CD4-positive, alpha-beta memory T cell (primary cell): ENCODE measurements at regions not wholly inside any gene's neighbourhood (a gene's known extent, or its start where the extent isn't known, plus 50 kb on each side); places are given as distances from the start of the nearest gene placed in this dataset.
"Not testable (repeated sequence)": the region's sequence is repeated elsewhere in the genome, so short reads cannot be mapped to it uniquely, and the experiment has no call there.

Experiments used
- CTCF ChIA-PET: fragments of 350-600 bp; sonication (Branson Sonifier 250); formaldehyde crosslinking; loops from one replicate; lab custom pipeline; 2021; ENCODE audit warnings: inconsistent platforms; ENCODE audit not compliant: partially characterized antibody; lab: Charles Lee
- POLR2A ChIA-PET: fragments of 350-600 bp; sonication (Branson Sonifier 250); formaldehyde crosslinking; loops from one replicate; lab custom pipeline; 2021; ENCODE audit not compliant: partially characterized antibody; lab: Charles Lee
- DNase-seq, 5 donors: peaks; one replicate each; pipeline versions ENCODE4 v3.0.0 to v3.0.0-alpha.2; 2020 to 2022; ENCODE audit warnings: mixed read lengths in 1 of 5
- H3K27ac ChIP-seq: one replicate; pipeline ENCODE4 v1.7.0; 2013; ENCODE audit warnings: low read depth, low read length
- H3K27me3 ChIP-seq: 2 replicates; pipeline ENCODE4 v1.7.0; 2013; ENCODE audit warnings: mild to moderate bottlenecking, low read length, moderate library complexity; ENCODE audit not compliant: insufficient read depth
- H3K36me3 ChIP-seq: 2 replicates; pipeline ENCODE4 v1.7.0; 2013; ENCODE audit warnings: mild to moderate bottlenecking, low read length, moderate library complexity; ENCODE audit not compliant: insufficient read depth
- H3K4me1 ChIP-seq: 2 replicates; pipeline ENCODE4 v1.7.0; 2013; ENCODE audit warnings: mild to moderate bottlenecking, low read length, moderate library complexity; ENCODE audit not compliant: insufficient read depth
- H3K4me3 ChIP-seq, 2 donors: one replicate each; pipeline ENCODE4 v1.7.0; 2013; ENCODE audit warnings: low read length in 2 of 2, mild to moderate bottlenecking in 1 of 2
- H3K9me3 ChIP-seq, 2 donors: one replicate each; pipeline ENCODE4 v1.7.0; 2013; ENCODE audit warnings: low read length in 2 of 2, control low read depth in 1 of 2; ENCODE audit not compliant: control insufficient read depth in 1 of 2
- H3K27ac Mint-ChIP-seq, 7 donors: one replicate each; pipeline ENCODE4 v1.8.0; 2020 to 2021; ENCODE audit warnings: mixed read lengths in 7 of 7, mild to moderate bottlenecking in 6 of 7, inconsistent platforms in 3 of 7, moderate library complexity in 3 of 7
- H3K27me3 Mint-ChIP-seq, 2 donors: one replicate each; pipeline ENCODE4 v1.8.0; 2020 to 2021; ENCODE audit warnings: mixed read lengths in 2 of 2
- H3K36me3 Mint-ChIP-seq, 2 donors: one replicate each; pipeline ENCODE4 v1.8.0; 2020 to 2021; ENCODE audit warnings: mixed read lengths in 2 of 2, inconsistent platforms in 1 of 2, mild to moderate bottlenecking in 1 of 2
- H3K4me1 Mint-ChIP-seq, 4 donors: one replicate each; pipeline ENCODE4 v1.8.0; 2020 to 2021; ENCODE audit warnings: mixed read lengths in 4 of 4, mild to moderate bottlenecking in 1 of 4
- H3K4me3 Mint-ChIP-seq, 8 donors: one replicate each; pipeline ENCODE4 v1.8.0; 2020 to 2021; ENCODE audit warnings: mixed read lengths in 8 of 8, mild to moderate bottlenecking in 7 of 8, moderate library complexity in 6 of 8, inconsistent platforms in 3 of 8
- H3K9me3 Mint-ChIP-seq, 8 donors: one replicate each; pipeline ENCODE4 v1.8.0; 2020 to 2021; ENCODE audit warnings: mixed read lengths in 8 of 8, mild to moderate bottlenecking in 5 of 8, inconsistent platforms in 3 of 8, moderate library complexity in 1 of 8
- intact Hi-C: fragments of 100-400 bp; cut with micrococcal nuclease; formaldehyde crosslinking; loops from one replicate; pipeline ENCODE4 v1.15.1; 2023

GRCh38 chrX:2640436-2641150 lies 50.5 kb upstream of the CD99 start:
- Histone ChIP-seq H3K4me3 (no peak overlapping the region), H3K27ac (no peak overlapping the region), H3K27me3 (no peaks in the 10 kb centered on the region), H3K36me3 (no peaks in the 10 kb centered on the region), H3K4me1 (no peaks in the 10 kb centered on the region), H3K9me3 (no peaks in the 10 kb centered on the region)
- no peak for DNase-seq
- peaks cover 0 to 7% (median 3%) of the 10 kb centered on the region in 4 donors for H3K4me1 Mint-ChIP-seq
- no peak overlapping the region for H3K4me3 Mint-ChIP-seq
- ChIA-PET POLR2A (no interaction called here), CTCF (no interaction called here)
- intact Hi-C loops, result loop anchor here (10.0 kb wide), 1 partner anchor 394 kb away; no protein-coding TSS in a partner anchor
- no peak overlapping the region for H3K27ac Mint-ChIP-seq
- H3K9me3 Mint-ChIP-seq, result peaks cover 0 to 2% (median 0%) of the 10 kb centered on the region in 8 donors
- peaks cover 22 to 47% of the 10 kb centered on the region in 2 donors for H3K36me3 Mint-ChIP-seq
- no peaks in the 10 kb centered on the region for H3K27me3 Mint-ChIP-seq

GRCh38 chrX:2638279-2638678 lies 52.8 kb upstream of the CD99 start:
- intact Hi-C loops, result no loop called here
- peaks cover 0 to 2% (median 0%) of the 10 kb centered on the region in 8 donors for H3K9me3 Mint-ChIP-seq
- ChIA-PET POLR2A (no interaction called here), CTCF (no interaction called here)
- no peaks in the 10 kb centered on the region for H3K9me3 ChIP-seq
- peak overlapping the region in 1 of 7 donors; percentile 10 for H3K27ac Mint-ChIP-seq
- H3K4me3 ChIP-seq, result no peak overlapping the region
- H3K36me3 ChIP-seq, result no peaks in the 10 kb centered on the region
- H3K36me3 Mint-ChIP-seq, result peaks cover 19 to 42% of the 10 kb centered on the region in 2 donors
- H3K4me3 Mint-ChIP-seq, result no peak overlapping the region
- peaks cover 0 to 7% (median 3%) of the 10 kb centered on the region in 4 donors for H3K4me1 Mint-ChIP-seq
- H3K27ac ChIP-seq, result no peak overlapping the region
- no peaks in the 10 kb centered on the region for H3K27me3 Mint-ChIP-seq
- no peaks in the 10 kb centered on the region for H3K27me3 ChIP-seq
- DNase-seq, result peak in 2 of 5 donors; percentile 32 to 64
- H3K4me1 ChIP-seq, result no peaks in the 10 kb centered on the region

GRCh38 chrX:2635342-2635741 lies 55.8 kb upstream of the CD99 start:
- Histone ChIP-seq H3K27me3 (no peaks in the 10 kb centered on the region), H3K36me3 (no peaks in the 10 kb centered on the region), H3K4me3 (no peak overlapping the region), H3K4me1 (no peaks in the 10 kb centered on the region), H3K9me3 (no peaks in the 10 kb centered on the region), H3K27ac (no peak overlapping the region)
- intact Hi-C loops, result no loop called here
- ChIA-PET POLR2A (no interaction called here), CTCF (no interaction called here)
- Mint-ChIP-seq H3K36me3 (peaks cover 27 to 41% of the 10 kb centered on the region in 2 donors), H3K27ac (no peak overlapping the region), H3K4me3 (no peak overlapping the region), H3K4me1 (peaks cover 19 to 24% (median 21%) of the 10 kb centered on the region in 4 donors), H3K9me3 (peaks cover 6 to 27% (median 22%) of the 10 kb centered on the region in 8 donors), H3K27me3 (no peaks in the 10 kb centered on the region)
- DNase-seq, result no peak

GRCh38 chrX:2632533-2633504 lies 58.3 kb upstream of the CD99 start:
- H3K4me3 ChIP-seq, result no peak overlapping the region
- H3K27me3 ChIP-seq, result no peaks in the 10 kb centered on the region
- CTCF ChIA-PET, result no interaction called here
- DNase-seq, result peak in 1 of 5 donors; percentile 47
- POLR2A ChIA-PET, result no interaction called here
- Mint-ChIP-seq H3K36me3 (peaks cover 36 to 42% of the 10 kb centered on the region in 2 donors), H3K9me3 (peaks cover 6 to 50% (median 42%) of the 10 kb centered on the region in 8 donors), H3K27ac (peak overlapping the region in 6 of 7 donors; percentile 29 to 99 (median 92)), H3K4me3 (peak overlapping the region in 4 of 8 donors; percentile 4 to 53 (median 9)), H3K27me3 (no peaks in the 10 kb centered on the region), H3K4me1 (peaks cover 32 to 48% (median 36%) of the 10 kb centered on the region in 4 donors)
- no peak overlapping the region for H3K27ac ChIP-seq
- H3K36me3 ChIP-seq, result no peaks in the 10 kb centered on the region
- peaks cover 19% of the 10 kb centered on the region for H3K4me1 ChIP-seq
- intact Hi-C loops, result no loop called here
- peaks cover 0 to 6% of the 10 kb centered on the region in 2 donors for H3K9me3 ChIP-seq

- H3K4me3 Mint-ChIP-seq, result peak overlapping the region; percentile 26 to 87 (median 83)
- POLR2A ChIA-PET, result no interaction called here
- H3K36me3 ChIP-seq, result no peaks in the 10 kb centered on the region
- DNase-seq, result peak in 1 of 5 donors; percentile 37
- intact Hi-C loops, result no loop called here
- H3K9me3 Mint-ChIP-seq, result peaks cover 6 to 56% (median 46%) of the 10 kb centered on the region in 8 donors
- H3K4me1 Mint-ChIP-seq, result peaks cover 31 to 53% (median 39%) of the 10 kb centered on the region in 4 donors
- no peaks in the 10 kb centered on the region for H3K27me3 Mint-ChIP-seq
- no peaks in the 10 kb centered on the region for H3K27me3 ChIP-seq
- H3K4me3 ChIP-seq, result no peak overlapping the region
- peaks cover 0 to 6% of the 10 kb centered on the region in 2 donors for H3K9me3 ChIP-seq
- H3K4me1 ChIP-seq, result peaks cover 19% of the 10 kb centered on the region
- CTCF ChIA-PET, result no interaction called here
- H3K36me3 Mint-ChIP-seq, result peaks cover 40 to 43% of the 10 kb centered on the region in 2 donors
- H3K27ac ChIP-seq, result peak overlapping the region; percentile 27
- H3K27ac Mint-ChIP-seq, result peak overlapping the region; percentile 92 to 99 (median 99)
These were observed 59.2 kb upstream of the CD99 start for GRCh38 chrX:2631743-2632532.

GRCh38 chrX:2630935-2631742 lies 60.0 kb upstream of the CD99 start:
- Mint-ChIP-seq H3K27ac (peak overlapping the region; percentile 92 to 99 (median 99)), H3K9me3 (peaks cover 6 to 56% (median 46%) of the 10 kb centered on the region in 8 donors), H3K4me1 (peaks cover 31 to 53% (median 39%) of the 10 kb centered on the region in 4 donors), H3K4me3 (peak overlapping the region; percentile 75 to 87 (median 83)), H3K36me3 (peaks cover 46 to 51% of the 10 kb centered on the region in 2 donors)
- CTCF ChIA-PET, POLR2A ChIA-PET, H3K36me3 ChIP-seq, H3K9me3 ChIP-seq, H3K27me3 Mint-ChIP-seq, H3K27me3 ChIP-seq: not testable (repeated sequence)
- peak in 3 of 5 donors; percentile 86 to 89 (median 87) for DNase-seq
- H3K4me3 ChIP-seq, result peak overlapping the region in 1 of 2 donors; percentile 25
- peaks cover 19% of the 10 kb centered on the region for H3K4me1 ChIP-seq
- peak overlapping the region; percentile 27 for H3K27ac ChIP-seq
- intact Hi-C loops, result loop anchor here (1.0 kb wide), 4 partner anchors 60 to 1178 kb away; partner anchors contain the start of gene CD99
